ENCODE measurements at regions not wholly inside any gene's neighbourhood (a gene's known extent, or its start where the extent isn't known, plus 50 kb on each side); places are given as distances from the start of the nearest gene placed in this dataset.

DNA sequence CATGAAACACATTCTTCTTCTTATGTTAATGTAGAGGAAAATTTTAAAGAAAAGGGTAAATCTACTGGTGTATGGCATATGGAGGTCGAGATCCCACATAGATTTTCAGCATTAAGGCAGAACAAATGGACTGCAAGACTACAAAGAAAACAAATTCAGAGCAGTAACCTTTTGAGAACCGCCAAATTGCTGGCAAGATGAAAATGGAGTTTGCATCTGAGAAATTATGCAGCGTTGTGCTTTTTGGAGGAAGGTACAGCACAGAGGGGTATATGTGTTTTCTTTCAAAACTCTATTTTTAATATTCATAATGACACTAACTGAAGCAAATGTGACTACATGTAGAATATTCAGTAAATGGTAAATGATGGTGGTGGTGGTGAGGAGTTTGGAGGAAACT lies 59.0 kb upstream of the PARD3B start:
- TF ChIP-seq, protein P1, sequence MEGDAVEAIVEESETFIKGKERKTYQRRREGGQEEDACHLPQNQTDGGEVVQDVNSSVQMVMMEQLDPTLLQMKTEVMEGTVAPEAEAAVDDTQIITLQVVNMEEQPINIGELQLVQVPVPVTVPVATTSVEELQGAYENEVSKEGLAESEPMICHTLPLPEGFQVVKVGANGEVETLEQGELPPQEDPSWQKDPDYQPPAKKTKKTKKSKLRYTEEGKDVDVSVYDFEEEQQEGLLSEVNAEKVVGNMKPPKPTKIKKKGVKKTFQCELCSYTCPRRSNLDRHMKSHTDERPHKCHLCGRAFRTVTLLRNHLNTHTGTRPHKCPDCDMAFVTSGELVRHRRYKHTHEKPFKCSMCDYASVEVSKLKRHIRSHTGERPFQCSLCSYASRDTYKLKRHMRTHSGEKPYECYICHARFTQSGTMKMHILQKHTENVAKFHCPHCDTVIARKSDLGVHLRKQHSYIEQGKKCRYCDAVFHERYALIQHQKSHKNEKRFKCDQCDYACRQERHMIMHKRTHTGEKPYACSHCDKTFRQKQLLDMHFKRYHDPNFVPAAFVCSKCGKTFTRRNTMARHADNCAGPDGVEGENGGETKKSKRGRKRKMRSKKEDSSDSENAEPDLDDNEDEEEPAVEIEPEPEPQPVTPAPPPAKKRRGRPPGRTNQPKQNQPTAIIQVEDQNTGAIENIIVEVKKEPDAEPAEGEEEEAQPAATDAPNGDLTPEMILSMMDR (IDR thresholded peaks at IDR 0.05; ENCODE audit: insufficient read depth, low read depth, low read length, missing control alignments): no peak
- no peak for DNase-seq (ENCODE audit: low read depth)
- no peak overlapping the region for H3K4me3 ChIP-seq (ENCODE audit: low read length)

DNA sequence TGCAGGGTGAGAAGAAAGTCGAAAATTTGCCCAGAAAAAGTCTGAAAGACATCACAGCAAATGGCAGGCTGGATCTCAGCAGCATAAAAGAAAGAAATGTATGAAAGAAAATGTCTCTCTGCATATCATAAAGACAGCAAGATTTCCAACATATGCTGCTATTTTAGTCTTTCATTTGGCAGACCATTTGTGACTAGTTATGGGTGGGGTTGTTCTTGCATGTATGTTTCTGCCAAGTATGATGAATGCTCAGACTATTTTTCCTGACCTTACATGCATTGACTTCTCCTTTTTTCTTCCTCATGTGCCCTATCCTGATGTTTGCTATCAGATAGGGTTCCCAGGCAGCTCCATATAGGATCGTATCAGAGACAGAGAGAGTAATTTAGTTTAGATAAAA lies 58.5 kb upstream of the PARD3B start:
- TF ChIP-seq, protein P1 (IDR thresholded peaks at IDR 0.05; ENCODE audit: insufficient read depth, low read depth, low read length, missing control alignments): no peak
- DNase-seq (ENCODE audit: low read depth): peak; percentile 88
- H3K4me3 ChIP-seq (ENCODE audit: low read length): no peak overlapping the region

DNA sequence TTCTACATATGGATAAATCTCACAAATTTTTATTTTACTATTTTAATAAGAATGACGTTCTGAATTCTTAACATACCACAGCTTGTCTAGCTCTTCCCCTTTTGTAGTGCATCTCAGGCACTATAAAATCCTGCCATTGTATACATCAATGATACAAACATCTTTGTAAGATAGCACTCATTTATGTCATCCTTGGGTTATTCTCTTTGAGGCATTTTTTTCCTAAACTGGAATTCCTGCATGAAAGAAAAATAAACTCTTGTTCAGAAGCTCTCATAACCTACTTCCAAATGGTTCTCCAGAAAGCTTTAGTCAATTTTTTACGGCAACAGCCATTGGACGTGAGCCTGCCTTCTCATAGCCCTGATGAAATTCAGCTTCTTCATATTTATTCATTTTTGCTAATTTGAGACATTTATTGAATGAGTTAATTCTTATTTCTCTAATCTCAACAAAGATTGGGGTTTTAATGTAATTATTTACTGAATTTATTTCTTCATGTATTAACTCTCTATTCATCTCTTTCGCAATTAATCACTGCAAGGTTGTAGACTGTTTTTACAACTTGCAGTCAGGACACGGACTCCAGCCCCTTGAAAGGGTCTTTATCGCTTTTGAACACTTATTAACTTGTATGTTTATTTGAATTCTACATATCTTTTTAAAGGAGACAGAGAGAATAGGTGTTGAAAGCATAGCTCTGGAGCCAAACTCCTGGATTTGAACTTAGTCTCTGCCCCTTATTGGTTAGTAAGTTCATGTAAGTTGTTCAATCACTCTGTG lies 57.6 kb upstream of the PARD3B start:
- no peak for DNase-seq (ENCODE audit: low read depth)

DNA sequence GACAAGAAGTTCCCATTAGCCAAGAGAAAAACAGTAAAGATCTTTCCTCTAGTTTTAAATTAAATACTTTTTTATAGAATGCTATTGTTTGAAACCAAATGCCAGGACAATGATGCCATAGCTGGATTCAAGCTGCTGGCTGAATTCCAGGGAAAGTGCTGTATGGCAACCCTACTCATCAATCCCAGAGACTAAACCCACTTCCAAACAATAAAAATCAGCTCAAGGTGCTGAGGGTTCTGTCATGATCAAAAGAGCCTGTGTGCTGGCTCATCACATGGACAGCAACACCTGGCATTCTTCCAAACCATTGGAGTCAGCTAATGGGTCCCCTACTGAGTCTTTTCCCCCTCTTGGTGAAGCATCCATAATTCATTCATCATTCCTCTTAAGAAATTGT lies 53.7 kb upstream of the PARD3B start:
- peak; percentile 83 for DNase-seq (ENCODE audit: low read depth)
- no peak overlapping the region for H3K4me3 ChIP-seq (ENCODE audit: low read length)
- TF ChIP-seq, protein P1 (IDR thresholded peaks at IDR 0.05; ENCODE audit: insufficient read depth, low read depth, low read length, missing control alignments): no peak

More for the DNA sequence above, 57.6 kb upstream of the PARD3B start:
- no peak overlapping the region for H3K4me3 ChIP-seq (ENCODE audit: low read length)
- TF ChIP-seq, protein P1 (IDR thresholded peaks at IDR 0.05; ENCODE audit: insufficient read depth, low read depth, low read length, missing control alignments): no peak

DNA sequence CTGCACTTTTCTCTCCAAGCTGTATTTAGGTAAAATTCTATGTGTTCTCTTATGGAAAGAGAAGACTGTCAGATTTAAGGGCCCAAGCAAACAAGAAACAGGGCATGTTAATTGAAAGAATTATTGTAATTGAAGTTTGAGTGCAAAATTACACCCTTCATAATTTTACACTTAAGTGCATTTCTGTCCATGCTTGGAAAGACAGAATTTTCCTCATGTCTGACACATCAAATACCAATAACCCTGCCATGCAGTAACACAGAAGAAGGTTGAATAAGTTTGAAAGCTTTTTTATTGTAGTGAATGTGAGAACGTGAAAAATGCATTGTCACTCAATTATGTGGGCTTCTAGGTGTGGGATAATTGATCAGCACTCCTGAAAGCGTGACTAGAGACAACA lies 52.9 kb upstream of the PARD3B start:
- DNase-seq (ENCODE audit: low read depth): no peak
- TF ChIP-seq, protein P1 (IDR thresholded peaks at IDR 0.05; ENCODE audit: insufficient read depth, low read depth, low read length, missing control alignments): no peak
- H3K4me3 ChIP-seq (ENCODE audit: low read length): no peak overlapping the region

DNA sequence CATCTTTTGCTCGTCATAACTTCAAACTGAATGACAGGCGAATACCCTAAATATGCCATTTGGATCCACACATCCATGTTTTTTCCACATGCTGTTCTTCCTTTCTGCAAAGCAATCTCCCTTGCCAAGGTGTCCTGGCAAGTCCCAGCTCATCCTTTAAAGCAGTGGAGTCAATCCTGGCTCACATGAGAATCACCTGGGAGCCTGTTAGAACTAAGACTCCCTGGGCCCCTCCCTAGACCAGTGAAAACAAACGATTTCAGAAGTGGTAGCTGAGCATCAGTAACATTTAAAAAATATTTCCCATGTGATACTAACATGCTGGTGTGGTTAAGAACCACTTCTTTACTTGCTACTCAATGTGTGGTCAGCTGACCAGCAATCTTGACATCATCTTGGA lies 50.6 kb upstream of the PARD3B start:
- peak; percentile 61 for DNase-seq (ENCODE audit: low read depth)

More for the DNA sequence above, 50.6 kb upstream of the PARD3B start:
- no peak overlapping the region for H3K4me3 ChIP-seq (ENCODE audit: low read length)
- TF ChIP-seq, protein P1 (IDR thresholded peaks at IDR 0.05; ENCODE audit: insufficient read depth, low read depth, low read length, missing control alignments): no peak

Measured in epithelial cell of esophagus (primary cell).